H1 (cell line): ENCODE measurements at regions not wholly inside any gene's neighbourhood (a gene's known extent, or its start where the extent isn't known, plus 50 kb on each side); places are given as distances from the start of the nearest gene placed in this dataset.
"Not testable (repeated sequence)": the region's sequence is repeated elsewhere in the genome, so short reads cannot be mapped to it uniquely, and the experiment has no call there.

Source experiments
- CBX8 ChIP-seq: fragments of 300-800, 300-1000 bp; sonication (generic); IDR thresholded peaks from 2 replicates; pipeline ENCODE4 v1.7.1; 2016; ENCODE audit warnings: low read depth, low read length, borderline replicate concordance
- KDM5A ChIP-seq: fragments of 200-600 bp; IDR thresholded peaks from 2 replicates; pipeline ENCODE4 v1.7.1; 2012; ENCODE audit warnings: mild to moderate bottlenecking, low read length, inconsistent platforms, mixed read lengths
- RAD21 ChIP-seq, 2 experiments: IDR thresholded peaks in 1 of 2; conservative IDR thresholded peaks in 1 of 2; 2 replicates each; pipeline ENCODE4 v1.6.1; 2011; ENCODE audit warnings: low read depth in 2 of 2, low read length in 2 of 2, improper control_type of control experiment in 1 of 2, inconsistent platforms in 1 of 2, mild to moderate bottlenecking in 1 of 2, moderate library complexity in 1 of 2
- SIN3A ChIP-seq, 2 experiments: IDR thresholded peaks in 1 of 2; conservative IDR thresholded peaks in 1 of 2; 2 replicates each; pipeline ENCODE4 v1.6.1; 2011 to 2012; ENCODE audit warnings: low read length in 2 of 2, improper control_type of control experiment in 1 of 2, low read depth in 1 of 2, mild to moderate bottlenecking in 1 of 2
- SRF ChIP-seq: IDR thresholded peaks from 2 replicates; pipeline ENCODE4 v1.6.1; 2011; ENCODE audit warnings: mild to moderate bottlenecking, low read depth, low read length, moderate library complexity
- TF ChIP-seq, protein P1 (sequence below), 3 experiments: IDR thresholded peaks; 1 replicate in 2 of 3; 2 replicates in 1 of 3; pipeline versions ENCODE4 v1.5.1 to v1.6.1; 2011; ENCODE audit warnings: low read length in 3 of 3, mild to moderate bottlenecking in 3 of 3, inconsistent platforms in 2 of 3, low read depth in 1 of 3, moderate library complexity in 1 of 3; ENCODE audit not compliant: insufficient read depth in 1 of 3; ENCODE audit errors: control extremely low read depth in 1 of 3

DNA sequence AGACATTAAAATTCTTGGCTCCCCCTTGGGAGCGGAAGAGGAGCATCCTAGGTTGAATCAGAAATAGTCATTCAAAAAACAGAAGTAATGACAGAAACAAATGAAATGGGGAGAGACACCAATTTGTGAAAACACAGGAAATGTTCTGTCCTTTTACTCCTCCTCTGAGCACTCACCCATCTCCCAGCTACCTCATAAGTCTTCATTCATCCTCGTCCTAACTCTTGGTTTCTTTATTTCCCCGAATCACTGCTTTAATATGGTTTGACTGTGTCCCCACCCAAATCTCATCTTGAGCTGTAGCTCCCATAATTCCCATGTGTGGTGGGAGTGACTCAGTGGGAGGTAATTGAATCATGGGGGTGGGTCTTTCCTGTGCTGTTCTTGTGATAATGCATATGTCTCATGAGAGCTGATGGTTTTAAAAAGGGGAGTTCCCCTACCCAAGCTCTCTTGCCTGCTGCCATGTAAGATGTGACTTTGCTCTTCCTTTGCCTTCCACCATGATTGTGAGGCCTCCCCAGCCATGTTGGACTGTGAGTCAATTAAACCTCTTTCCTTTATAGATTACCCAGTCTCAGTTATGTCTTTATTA lies 579.7 kb upstream of the CBLB start:
- not testable (repeated sequence) for TF ChIP-seq RAD21 (IDR thresholded peaks at IDR 0.05 in 1 of 2, conservative IDR thresholded peaks at IDR 0.05 in 1 of 2; ENCODE audit: low read depth in 2 of 2, low read length in 2 of 2); SIN3A (conservative IDR thresholded peaks at IDR 0.05 in 1 of 2, IDR thresholded peaks at IDR 0.05 in 1 of 2; ENCODE audit: low read depth in 1 of 2, low read length in 2 of 2); CBX8; SRF; KDM5A
- TF ChIP-seq, protein P1, sequence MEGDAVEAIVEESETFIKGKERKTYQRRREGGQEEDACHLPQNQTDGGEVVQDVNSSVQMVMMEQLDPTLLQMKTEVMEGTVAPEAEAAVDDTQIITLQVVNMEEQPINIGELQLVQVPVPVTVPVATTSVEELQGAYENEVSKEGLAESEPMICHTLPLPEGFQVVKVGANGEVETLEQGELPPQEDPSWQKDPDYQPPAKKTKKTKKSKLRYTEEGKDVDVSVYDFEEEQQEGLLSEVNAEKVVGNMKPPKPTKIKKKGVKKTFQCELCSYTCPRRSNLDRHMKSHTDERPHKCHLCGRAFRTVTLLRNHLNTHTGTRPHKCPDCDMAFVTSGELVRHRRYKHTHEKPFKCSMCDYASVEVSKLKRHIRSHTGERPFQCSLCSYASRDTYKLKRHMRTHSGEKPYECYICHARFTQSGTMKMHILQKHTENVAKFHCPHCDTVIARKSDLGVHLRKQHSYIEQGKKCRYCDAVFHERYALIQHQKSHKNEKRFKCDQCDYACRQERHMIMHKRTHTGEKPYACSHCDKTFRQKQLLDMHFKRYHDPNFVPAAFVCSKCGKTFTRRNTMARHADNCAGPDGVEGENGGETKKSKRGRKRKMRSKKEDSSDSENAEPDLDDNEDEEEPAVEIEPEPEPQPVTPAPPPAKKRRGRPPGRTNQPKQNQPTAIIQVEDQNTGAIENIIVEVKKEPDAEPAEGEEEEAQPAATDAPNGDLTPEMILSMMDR (IDR thresholded peaks at IDR 0.05; ENCODE audit: control extremely low read depth in 1 of 3, insufficient read depth in 1 of 3, low read depth in 1 of 3, low read length in 3 of 3) = not testable (repeated sequence)
